Brain microvascular endothelial cell (primary cell): ENCODE measurements at regions not wholly inside any gene's neighbourhood (a gene's known extent, or its start where the extent isn't known, plus 50 kb on each side); places are given as distances from the start of the nearest gene placed in this dataset.

ENCODE experiments used
- DNase-seq: peaks from one replicate; pipeline ENCODE4 v3.0.0-alpha.2; 2020
- H3K27ac ChIP-seq: fragments of 250-450 bp; sonication (Bioruptor Pico); 2 replicates; pipeline ENCODE4 v1.5.1; 2020; ENCODE audit warnings: mild to moderate bottlenecking, moderate library complexity
- H3K27me3 ChIP-seq: fragments of 250-450 bp; sonication (Bioruptor Pico); replicated peaks from 2 replicates; pipeline ENCODE4 v1.5.1; 2020; ENCODE audit warnings: mild to moderate bottlenecking
- H3K36me3 ChIP-seq: fragments of 250-450 bp; sonication (Bioruptor Pico); replicated peaks from 2 replicates; pipeline ENCODE4 v1.5.1; 2020; ENCODE audit warnings: mild to moderate bottlenecking
- H3K4me3 ChIP-seq: 2 replicates; pipeline ENCODE4 v1.5.1; 2011; ENCODE audit warnings: low read depth, mild to moderate bottlenecking, control low read depth, low read length, moderate library complexity
- CTCF ChIP-seq: IDR thresholded peaks from 2 replicates; pipeline ENCODE4 v1.5.1; 2011; ENCODE audit warnings: low read depth, mild to moderate bottlenecking, moderate library complexity, low read length, control low read depth, inconsistent platforms; ENCODE audit errors: missing control alignments
- in situ Hi-C: cut with HindIII; loops from 2 replicates; pipeline ENCODE4 v1.10.0; 2017; ENCODE audit warnings: low sequenced_read_pairs, low pct_ligation_motif_present

- DNase-seq = no peak
- Histone ChIP-seq H3K27me3 (no peaks in the 10 kb centered on the region), H3K4me3 (no peak overlapping the region), H3K36me3 (no peaks in the 10 kb centered on the region), H3K27ac (no peak overlapping the region)
- in situ Hi-C loops = no loop called here
- TF ChIP-seq CTCF = no peak
These were observed 203.9 kb upstream of the KITLG start for GRCh38 chr12:88784166-88784565.

DNA sequence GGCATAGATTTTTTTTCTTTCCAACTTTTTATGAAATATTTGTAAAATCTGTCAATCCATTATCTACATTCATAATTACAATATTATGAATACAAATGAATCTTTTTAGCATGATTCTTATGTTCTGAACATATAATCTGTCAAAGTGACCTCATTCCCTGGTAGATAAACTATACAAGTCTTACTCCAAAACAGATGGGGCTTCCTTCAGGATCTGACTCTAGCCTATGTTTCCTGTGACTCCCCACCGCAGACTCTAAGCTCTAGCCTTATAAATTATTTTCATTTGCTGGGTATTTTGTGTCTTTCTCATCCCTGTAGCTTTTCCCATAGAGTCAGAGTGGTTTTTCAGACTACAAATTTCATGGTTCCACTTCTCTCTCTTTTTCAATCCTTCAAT is 202.1 kb upstream of the KITLG start:
- H3K27ac ChIP-seq = no peak overlapping the region
- in situ Hi-C loops = no loop called here
- no peak for TF ChIP-seq CTCF
- no peaks in the 10 kb centered on the region for H3K27me3 ChIP-seq
- no peak overlapping the region for H3K4me3 ChIP-seq
- DNase-seq = no peak
- H3K36me3 ChIP-seq = no peaks in the 10 kb centered on the region

DNA sequence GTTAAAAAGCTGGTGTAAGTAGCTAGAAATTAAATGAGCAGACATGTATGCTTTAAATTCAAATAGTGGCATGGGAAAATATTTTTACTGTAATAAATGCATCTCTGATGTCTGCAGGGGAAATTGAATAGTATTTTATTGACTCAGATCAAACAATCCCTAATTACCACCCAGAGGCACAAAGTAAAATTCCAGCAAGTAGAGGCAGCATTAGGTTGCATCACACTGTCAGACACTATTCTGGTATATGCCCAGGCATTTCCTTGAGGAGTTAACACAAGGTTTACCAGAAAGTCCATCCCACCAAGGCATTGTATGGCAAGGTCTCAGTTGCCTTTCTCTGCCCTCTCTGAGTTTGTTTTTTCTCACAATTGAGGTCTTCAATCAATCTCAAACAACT is 201.6 kb upstream of the KITLG start:
- in situ Hi-C loops = no loop called here
- Histone ChIP-seq H3K36me3 (no peaks in the 10 kb centered on the region), H3K27me3 (no peaks in the 10 kb centered on the region), H3K27ac (no peak overlapping the region), H3K4me3 (no peak overlapping the region)
- no peak for TF ChIP-seq CTCF
- no peak for DNase-seq

DNA sequence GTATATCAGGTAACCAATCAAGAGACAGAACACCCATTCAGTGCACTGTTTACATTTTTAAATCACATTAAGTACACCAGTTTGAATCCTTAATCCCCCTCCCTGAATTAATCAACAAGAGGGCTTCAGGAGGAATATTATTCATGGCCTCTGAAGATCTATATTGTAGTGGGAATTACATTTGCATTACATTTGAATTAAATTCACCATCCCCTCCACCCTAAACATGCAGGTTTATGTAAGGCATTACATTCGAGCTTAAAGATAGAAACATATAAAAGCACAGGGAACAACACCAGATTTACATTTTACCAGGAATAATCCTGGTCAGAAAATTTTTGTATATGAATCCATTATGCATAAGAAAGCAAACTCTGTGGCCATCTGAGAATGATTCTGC is 197.8 kb upstream of the KITLG start:
- in situ Hi-C loops = no loop called here
- H3K36me3 ChIP-seq = no peaks in the 10 kb centered on the region
- no peak for TF ChIP-seq CTCF

DNA sequence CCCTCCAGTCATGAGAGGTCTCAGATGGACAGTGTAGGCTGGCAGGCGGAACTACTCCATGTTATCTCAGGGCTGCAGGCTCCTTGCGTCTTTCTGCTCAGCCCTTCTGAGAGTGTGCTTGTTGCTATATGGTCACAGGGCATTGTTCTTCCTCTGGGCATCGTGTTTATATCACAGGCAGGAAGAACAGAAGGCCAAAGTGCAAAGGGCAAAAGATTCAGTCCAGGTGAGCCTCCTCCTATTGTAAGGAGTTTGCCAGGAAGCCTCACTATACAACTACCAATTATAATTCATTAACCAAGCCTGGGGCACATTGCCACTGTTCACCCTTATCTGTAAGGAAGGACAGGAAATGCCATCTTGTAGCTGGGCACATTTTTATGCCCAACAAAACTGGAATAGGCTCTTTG is 195.5 kb upstream of the KITLG start:
- in situ Hi-C loops = no loop called here
- no peaks in the 10 kb centered on the region for H3K36me3 ChIP-seq
- no peaks in the 10 kb centered on the region for H3K27me3 ChIP-seq
- no peak for TF ChIP-seq CTCF
- no peak overlapping the region for H3K27ac ChIP-seq
- no peak overlapping the region for H3K4me3 ChIP-seq
- no peak for DNase-seq

More for the DNA sequence above, 197.8 kb upstream of the KITLG start:
- Histone ChIP-seq H3K27ac (no peak overlapping the region), H3K4me3 (no peak overlapping the region), H3K27me3 (no peaks in the 10 kb centered on the region)
- DNase-seq = no peak

- Histone ChIP-seq H3K36me3 (no peaks in the 10 kb centered on the region), H3K27me3 (no peaks in the 10 kb centered on the region), H3K27ac (no peak overlapping the region), H3K4me3 (no peak overlapping the region)
- TF ChIP-seq CTCF = no peak
- no peak for DNase-seq
- in situ Hi-C loops = no loop called here
These were observed 187.4 kb upstream of the KITLG start for GRCh38 chr12:88767699-88768098.
